PC-3 (cell line): ENCODE measurements at regions not wholly inside any gene's neighbourhood (a gene's known extent, or its start where the extent isn't known, plus 50 kb on each side); places are given as distances from the start of the nearest gene placed in this dataset.
A peak's percentile ranks its signal among the peaks of the same experiment; 100 is the strongest.

ENCODE experiments used
- ATAC-seq: fragments of 200-7000 bp; cut with Tn5 transposase; 2 replicates; pipeline ENCODE4 v1.9.1; 2020; ENCODE audit warnings: mild to moderate bottlenecking, moderate library complexity
- BruUV-seq: library from RNA; stranded (reverse); fragments of 400-500 nt; replicated peaks from 2 replicates; lab custom pipeline; 2021; lab: Mats Ljungman, UMichigan
- CTCF ChIA-PET: fragments of 300-600 bp; sonication (Branson Sonifier 250); formaldehyde crosslinking; loops from one replicate; lab custom pipeline; 2022; ENCODE audit warnings: antibody characterized with exemption; lab: Charles Lee
- POLR2A ChIA-PET: fragments of 300-600 bp; sonication (Branson Sonifier 250); formaldehyde crosslinking; loops from one replicate; lab custom pipeline; 2022; ENCODE audit warnings: antibody characterized with exemption; ENCODE audit not compliant: unreplicated experiment; lab: Charles Lee
- DNase-seq: peaks from one replicate; pipeline ENCODE4 v3.0.0-alpha.2; 2015
- H2AFZ ChIP-seq: fragments of 300-600 bp; sonication (generic); 2 replicates; pipeline ENCODE4 v1.6.0; 2016; ENCODE audit warnings: antibody characterized with exemption, low read length
- H3F3A ChIP-seq: fragments of 300-600 bp; sonication (generic); one replicate; pipeline ENCODE4 v1.6.0; 2017; ENCODE audit warnings: antibody characterized with exemption, low read length, control low read depth, mild to moderate bottlenecking; ENCODE audit not compliant: unreplicated experiment
- H3K27ac ChIP-seq: fragments of 300-600 bp; sonication (generic); 2 replicates; pipeline ENCODE4 v1.5.1; 2016; ENCODE audit warnings: mild to moderate bottlenecking, low read length
- H3K27me3 ChIP-seq: fragments of 300-600 bp; sonication (generic); 2 replicates; pipeline ENCODE4 v1.6.1; 2016; ENCODE audit warnings: low read length, mixed read lengths
- H3K36me3 ChIP-seq: fragments of 300-600 bp; sonication (generic); 2 replicates; pipeline ENCODE4 v1.6.1; 2016; ENCODE audit warnings: low read depth, mixed run types, low read length, mixed read lengths
- H3K4me1 ChIP-seq: fragments of 300-600 bp; sonication (generic); 2 replicates; pipeline ENCODE4 v1.5.1; 2016; ENCODE audit warnings: low read length; ENCODE audit not compliant: insufficient read depth
- H3K4me2 ChIP-seq: fragments of 300-600 bp; sonication (generic); 2 replicates; pipeline ENCODE4 v1.6.0; 2016; ENCODE audit warnings: low read length
- H3K4me3 ChIP-seq: fragments of 300-600 bp; sonication (generic); 2 replicates; pipeline ENCODE4 v1.5.1; 2016; ENCODE audit warnings: mild to moderate bottlenecking, low read length, mixed read lengths
- H3K79me2 ChIP-seq: fragments of 300-600 bp; sonication (generic); 2 replicates; pipeline ENCODE4 v1.6.1; 2017; ENCODE audit warnings: low read length, mixed read lengths
- H3K9ac ChIP-seq: fragments of 300-600 bp; sonication (generic); 2 replicates; pipeline ENCODE4 v1.6.0; 2016; ENCODE audit warnings: mild to moderate bottlenecking, low read length
- H3K9me2 ChIP-seq: fragments of 300-600 bp; sonication (generic); replicated peaks from 2 replicates; pipeline ENCODE4 v1.6.1; 2016; ENCODE audit warnings: mixed run types, low read length, mixed read lengths
- H3K9me3 ChIP-seq: fragments of 300-600 bp; sonication (generic); 2 replicates; pipeline ENCODE4 v1.6.1; 2016; ENCODE audit warnings: low read length, mixed read lengths
- H4K20me1 ChIP-seq: fragments of 300-600 bp; sonication (generic); 2 replicates; pipeline ENCODE4 v1.6.1; 2016; ENCODE audit warnings: low read length, mixed read lengths
- CTCF ChIP-seq: fragments of 300-600 bp; sonication (generic); conservative IDR thresholded peaks from 2 replicates; pipeline ENCODE4 v1.5.1; 2017; ENCODE audit warnings: antibody characterized with exemption, low read depth, mild to moderate bottlenecking, low read length
- EZH2 ChIP-seq: fragments of 300-600 bp; sonication (generic); IDR thresholded peaks from one replicate; pipeline ENCODE4 v1.6.1; 2017; ENCODE audit warnings: antibody characterized with exemption, mild to moderate bottlenecking, low read length; ENCODE audit not compliant: unreplicated experiment
- EZH2phosphoT487 ChIP-seq: fragments of 300-600 bp; sonication (generic); IDR thresholded peaks from 2 replicates; pipeline ENCODE4 v1.6.1; 2018; ENCODE audit warnings: mild to moderate bottlenecking, antibody characterized with exemption, low read length, borderline replicate concordance
- intact Hi-C: fragments of 100-400 bp; cut with micrococcal nuclease; formaldehyde crosslinking; loops from 2 replicates; pipeline ENCODE4 v1.9.0; 2023

GRCh38 chr1:208569181-208569580, 325.0 kb upstream of the PLXNA2 start:
- ChIA-PET POLR2A (no interaction called here), CTCF (no interaction called here)
- no peaks in the 10 kb centered on the region for H3K9me3 ChIP-seq
- DNase-seq, result peak; percentile 39
- no TSS peak for BruUV-seq
- no peak overlapping the region for H3K27ac ChIP-seq
- no peak for TF ChIP-seq EZH2
- no peak for TF ChIP-seq CTCF
- no peak for TF ChIP-seq EZH2phosphoT487
- no peak overlapping the region for H3K4me3 ChIP-seq
- ATAC-seq, result peak; percentile 56; the same call in 1 of the 2 replicates
- no peaks in the 10 kb centered on the region for H3K36me3 ChIP-seq
- H3K79me2 ChIP-seq, result no peaks in the 10 kb centered on the region
- H3K9me2 ChIP-seq, result no peaks in the 10 kb centered on the region
- H3F3A ChIP-seq, result no peaks in the 10 kb centered on the region
- H2AFZ ChIP-seq, result no peak overlapping the region
- H3K27me3 ChIP-seq, result no peaks in the 10 kb centered on the region; the same call in 1 of the 2 replicates
- 0 out of 2 replicates have a peak overlapping the region, but pooled peaks have one; percentile 3 for H3K4me2 ChIP-seq
- H3K4me1 ChIP-seq, result peaks cover 6% of the 10 kb centered on the region; the same call in 1 of the 2 replicates
- no peaks in the 10 kb centered on the region for H4K20me1 ChIP-seq
- no peak overlapping the region for H3K9ac ChIP-seq
- intact Hi-C loops, result no loop called here

- Histone ChIP-seq H3K9me3 (no peaks in the 10 kb centered on the region), H3F3A (no peaks in the 10 kb centered on the region), H3K27me3 (no peaks in the 10 kb centered on the region), H3K79me2 (no peaks in the 10 kb centered on the region), H3K36me3 (no peaks in the 10 kb centered on the region), H4K20me1 (no peaks in the 10 kb centered on the region), H2AFZ (no peak overlapping the region), H3K4me3 (no peak overlapping the region), H3K27ac (no peak overlapping the region), H3K9ac (no peak overlapping the region), H3K4me1 (peaks cover 6% of the 10 kb centered on the region; the same call in 1 of the 2 replicates), H3K9me2 (no peaks in the 10 kb centered on the region), H3K4me2 (no peak overlapping the region)
- POLR2A ChIA-PET, result no interaction called here
- DNase-seq (no peak), ATAC-seq (no peak)
- CTCF ChIA-PET, result no interaction called here
- BruUV-seq, result no TSS peak
- intact Hi-C loops, result no loop called here
- no peak for TF ChIP-seq CTCF
- no peak for TF ChIP-seq EZH2phosphoT487
- no peak for TF ChIP-seq EZH2
These were observed 326.2 kb upstream of the PLXNA2 start for GRCh38 chr1:208570362-208570761.

- Histone ChIP-seq H3K27me3 (peaks cover 5% of the 10 kb centered on the region; the same call in 1 of the 2 replicates), H3K4me3 (no peak overlapping the region), H3K9ac (no peak overlapping the region), H3K9me3 (no peaks in the 10 kb centered on the region), H3K9me2 (no peaks in the 10 kb centered on the region), H3K27ac (no peak overlapping the region), H3K4me2 (no peak overlapping the region), H3F3A (no peaks in the 10 kb centered on the region), H3K4me1 (no peaks in the 10 kb centered on the region), H2AFZ (no peak overlapping the region), H3K79me2 (no peaks in the 10 kb centered on the region), H3K36me3 (no peaks in the 10 kb centered on the region), H4K20me1 (no peaks in the 10 kb centered on the region)
- DNase-seq, result no peak
- BruUV-seq, result no TSS peak
- CTCF ChIA-PET, result no interaction called here
- ATAC-seq, result no peak
- TF ChIP-seq CTCF (no peak), EZH2 (no peak), EZH2phosphoT487 (no peak)
- intact Hi-C loops, result no loop called here
- POLR2A ChIA-PET, result no interaction called here
These were observed 332.2 kb upstream of the PLXNA2 start for GRCh38 chr1:208576425-208576824.
